Keratinocyte (primary cell): ENCODE measurements at regions not wholly inside any gene's neighbourhood (a gene's known extent, or its start where the extent isn't known, plus 50 kb on each side); places are given as distances from the start of the nearest gene placed in this dataset.

ENCODE experiments used
- DNase-seq: peaks from one replicate; pipeline ENCODE4 v3.0.0-alpha.2; 2011; ENCODE audit warnings: low read depth, missing footprints, low spot score
- FAIRE-seq: peaks from 2 replicates; lab custom pipeline; 2011; peaks lifted over from hg19 to GRCh38; lab: Jason Lieb, UNC
- H2AFZ ChIP-seq: 2 replicates; pipeline ENCODE4 v1.6.0; 2012; ENCODE audit warnings: low read length, control low read depth, inconsistent platforms; ENCODE audit not compliant: control insufficient read depth
- H3K27ac ChIP-seq: 2 replicates; pipeline ENCODE4 v1.5.1; 2011; ENCODE audit warnings: low read length; ENCODE audit not compliant: control insufficient read depth, insufficient read depth
- H3K27me3 ChIP-seq: 3 replicates; pipeline ENCODE4 v1.6.0; 2011; ENCODE audit warnings: low read length; ENCODE audit not compliant: control insufficient read depth, insufficient read depth; ENCODE audit errors: extremely low read depth
- H3K36me3 ChIP-seq, 2 experiments: 2 replicates in 1 of 2; 3 replicates in 1 of 2; pipeline ENCODE4 v1.5.1; 2011; ENCODE audit warnings: low read length in 2 of 2, mild to moderate bottlenecking in 1 of 2; ENCODE audit not compliant: control insufficient read depth in 2 of 2, insufficient read depth in 2 of 2; ENCODE audit errors: extremely low read depth in 1 of 2
- H3K4me1 ChIP-seq: 3 replicates; pipeline ENCODE4 v1.5.1; 2011; ENCODE audit warnings: low read length; ENCODE audit not compliant: control insufficient read depth, insufficient read depth; ENCODE audit errors: extremely low read depth
- H3K4me2 ChIP-seq: 3 replicates; pipeline ENCODE4 v1.6.0; 2011; ENCODE audit warnings: low read depth, low read length; ENCODE audit not compliant: control insufficient read depth, insufficient read depth; ENCODE audit errors: extremely low read depth
- H3K4me3 ChIP-seq, 3 experiments: fragments of 200-600 bp in 1 of 3; sonication (generic) in 1 of 3; 2 replicates in 2 of 3; 3 replicates in 1 of 3; pipeline ENCODE4 v1.5.1; 2011 to 2016; ENCODE audit warnings: low read length in 3 of 3, mild to moderate bottlenecking in 3 of 3, control low read depth in 2 of 3, inconsistent platforms in 1 of 3, low read depth in 1 of 3, mixed read lengths in 1 of 3, mixed run types in 1 of 3, moderate library complexity in 1 of 3; ENCODE audit not compliant: control insufficient read depth in 2 of 3, insufficient read depth in 2 of 3; ENCODE audit errors: extremely low read depth in 1 of 3
- H3K79me2 ChIP-seq: 2 replicates; pipeline ENCODE4 v1.6.0; 2012; ENCODE audit warnings: low read length; ENCODE audit not compliant: control insufficient read depth, insufficient read depth
- H3K9ac ChIP-seq: 3 replicates; pipeline ENCODE4 v1.6.0; 2011; ENCODE audit warnings: low read length; ENCODE audit not compliant: control insufficient read depth, insufficient read depth; ENCODE audit errors: extremely low read depth
- H3K9me1 ChIP-seq: 3 replicates; pipeline ENCODE4 v1.6.0; 2011; ENCODE audit warnings: low read length; ENCODE audit not compliant: control insufficient read depth, insufficient read depth; ENCODE audit errors: extremely low read depth
- H3K9me3 ChIP-seq: 2 replicates; pipeline ENCODE4 v1.5.1; 2012; ENCODE audit warnings: low read depth, low read length; ENCODE audit not compliant: control insufficient read depth
- H4K20me1 ChIP-seq: 3 replicates; pipeline ENCODE4 v1.6.0; 2011; ENCODE audit warnings: low read length; ENCODE audit not compliant: control insufficient read depth, insufficient read depth; ENCODE audit errors: extremely low read depth
- CTCF ChIP-seq, 3 experiments: IDR thresholded peaks in 1 of 3; conservative IDR thresholded peaks in 1 of 3; optimal IDR thresholded peaks in 1 of 3; 2 replicates in 2 of 3; 3 replicates in 1 of 3; pipeline versions ENCODE3 to v1.5.1; 2011; ENCODE audit warnings: low read length in 3 of 3, mild to moderate bottlenecking in 3 of 3, moderate library complexity in 2 of 3, control low read depth in 1 of 3, inconsistent platforms in 1 of 3; ENCODE audit not compliant: insufficient read depth in 2 of 3; ENCODE audit errors: extremely low read depth in 1 of 3
- EZH2 ChIP-seq: IDR thresholded peaks from one replicate; pipeline ENCODE4 v1.6.1; 2012; ENCODE audit warnings: inconsistent platforms, mild to moderate bottlenecking, low read length, moderate library complexity
- dilution Hi-C: fragments of 300-500 bp; cut with MboI; formaldehyde crosslinking; loops from one replicate; pipeline ENCODE4 v1.7.0; 2020; ENCODE audit warnings: low sequenced_read_pairs; ENCODE audit not compliant: extremely low pct_ligation_motif_present

GRCh38 chr13:84032116-84032515 is 149.8 kb upstream of the SLITRK1 start:
- no peak for FAIRE-seq
- Histone ChIP-seq H3K27ac (no peak overlapping the region), H3K9ac (no peak overlapping the region), H3K9me3 (no peaks in the 10 kb centered on the region), H3K4me3 (no peak overlapping the region), H3K36me3 (no peaks in the 10 kb centered on the region), H2AFZ (no peak overlapping the region), H3K4me1 (no peaks in the 10 kb centered on the region), H3K9me1 (no peaks in the 10 kb centered on the region), H4K20me1 (no peaks in the 10 kb centered on the region), H3K27me3 (no peaks in the 10 kb centered on the region), H3K79me2 (no peaks in the 10 kb centered on the region), H3K4me2 (no peak overlapping the region)
- DNase-seq = no peak
- dilution Hi-C loops = no loop called here
- TF ChIP-seq CTCF (optimal IDR thresholded peaks at IDR 0.05 in 1 of 3, IDR thresholded peaks at IDR 0.05 in 1 of 3, conservative IDR thresholded peaks at IDR 0.05 in 1 of 3; ENCODE audit: extremely low read depth in 1 of 3, insufficient read depth in 2 of 3, low read length in 3 of 3) (no peak), EZH2 (no peak)

GRCh38 chr13:84031120-84031519 is 148.8 kb upstream of the SLITRK1 start:
- Histone ChIP-seq H3K27me3 (no peaks in the 10 kb centered on the region), H3K4me2 (no peak overlapping the region), H3K79me2 (no peaks in the 10 kb centered on the region), H3K4me1 (no peaks in the 10 kb centered on the region), H3K9me3 (no peaks in the 10 kb centered on the region), H3K9me1 (no peaks in the 10 kb centered on the region), H4K20me1 (no peaks in the 10 kb centered on the region), H3K9ac (no peak overlapping the region), H3K36me3 (no peaks in the 10 kb centered on the region), H3K27ac (no peak overlapping the region), H3K4me3 (no peak overlapping the region), H2AFZ (no peak overlapping the region)
- no peak for DNase-seq
- TF ChIP-seq CTCF (optimal IDR thresholded peaks at IDR 0.05 in 1 of 3, IDR thresholded peaks at IDR 0.05 in 1 of 3, conservative IDR thresholded peaks at IDR 0.05 in 1 of 3; ENCODE audit: extremely low read depth in 1 of 3, insufficient read depth in 2 of 3, low read length in 3 of 3) (no peak), EZH2 (no peak)
- dilution Hi-C loops = no loop called here
- no peak for FAIRE-seq
